ENCODE measurements at regions not wholly inside any gene's neighbourhood (a gene's known extent, or its start where the extent isn't known, plus 50 kb on each side); places are given as distances from the start of the nearest gene placed in this dataset.

GRCh38 chr6:53412021-53412715, 63.4 kb upstream of the ELOVL5 start:
- TF ChIP-seq, protein P1, sequence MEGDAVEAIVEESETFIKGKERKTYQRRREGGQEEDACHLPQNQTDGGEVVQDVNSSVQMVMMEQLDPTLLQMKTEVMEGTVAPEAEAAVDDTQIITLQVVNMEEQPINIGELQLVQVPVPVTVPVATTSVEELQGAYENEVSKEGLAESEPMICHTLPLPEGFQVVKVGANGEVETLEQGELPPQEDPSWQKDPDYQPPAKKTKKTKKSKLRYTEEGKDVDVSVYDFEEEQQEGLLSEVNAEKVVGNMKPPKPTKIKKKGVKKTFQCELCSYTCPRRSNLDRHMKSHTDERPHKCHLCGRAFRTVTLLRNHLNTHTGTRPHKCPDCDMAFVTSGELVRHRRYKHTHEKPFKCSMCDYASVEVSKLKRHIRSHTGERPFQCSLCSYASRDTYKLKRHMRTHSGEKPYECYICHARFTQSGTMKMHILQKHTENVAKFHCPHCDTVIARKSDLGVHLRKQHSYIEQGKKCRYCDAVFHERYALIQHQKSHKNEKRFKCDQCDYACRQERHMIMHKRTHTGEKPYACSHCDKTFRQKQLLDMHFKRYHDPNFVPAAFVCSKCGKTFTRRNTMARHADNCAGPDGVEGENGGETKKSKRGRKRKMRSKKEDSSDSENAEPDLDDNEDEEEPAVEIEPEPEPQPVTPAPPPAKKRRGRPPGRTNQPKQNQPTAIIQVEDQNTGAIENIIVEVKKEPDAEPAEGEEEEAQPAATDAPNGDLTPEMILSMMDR (IDR thresholded peaks at IDR 0.05 in 4 of 5, conservative IDR thresholded peaks at IDR 0.05 in 1 of 5): no peak
- no peak for TF ChIP-seq POLR2A (IDR thresholded peaks at IDR 0.05)

Data from gastrocnemius medialis (tissue), 4 donors.